Vagina (tissue), 2 donors: ENCODE measurements at regions not wholly inside any gene's neighbourhood (a gene's known extent, or its start where the extent isn't known, plus 50 kb on each side); places are given as distances from the start of the nearest gene placed in this dataset.
"Not testable (repeated sequence)": the region's sequence is repeated elsewhere in the genome, so short reads cannot be mapped to it uniquely, and the experiment has no call there.

ENCODE experiments used
- DNase-seq, 2 donors: peaks; one replicate each; pipeline ENCODE4 v3.0.0-alpha.2; 2017; ENCODE audit errors: extremely low spot score in 2 of 2
- H3K27ac ChIP-seq: fragments of 200-600 bp; sonication (generic); one replicate; pipeline ENCODE4 v1.5.1; 2019
- H3K27me3 ChIP-seq: fragments of 200-600 bp; sonication (generic); one replicate; pipeline ENCODE4 v1.5.1; 2019
- H3K36me3 ChIP-seq, 2 donors: fragments of 200-600 bp; sonication (generic); one replicate each; pipeline ENCODE4 v1.5.1; 2017 to 2019
- H3K4me1 ChIP-seq: fragments of 200-600 bp; sonication (generic); one replicate; pipeline ENCODE4 v1.5.1; 2019
- H3K4me3 ChIP-seq, 2 donors: fragments of 200-600 bp; sonication (generic); 1 replicate in 1 of 2; 2 replicates in 1 of 2; pipeline ENCODE4 v1.5.1; 2016 to 2019
- H3K9me3 ChIP-seq: fragments of 200-600 bp; sonication (generic); one replicate; pipeline ENCODE4 v1.5.1; 2019
- POLR2A ChIP-seq, 2 donors: fragments of 450-650 bp; IDR thresholded peaks; one replicate each; pipeline ENCODE4 v1.6.1; 2017; ENCODE audit warnings: antibody characterized with exemption in 2 of 2, mild to moderate bottlenecking in 2 of 2, moderate library complexity in 2 of 2
- POLR2AphosphoS5 ChIP-seq, 2 donors: sonication (generic); formaldehyde crosslinking; IDR thresholded peaks; one replicate each; pipeline ENCODE4 v1.9.0; 2017; ENCODE audit warnings: antibody characterized with exemption in 2 of 2, mild to moderate bottlenecking in 2 of 2, low read depth in 1 of 2; ENCODE audit not compliant: insufficient read depth in 1 of 2
- intact Hi-C: fragments of 100-400 bp; cut with DNase I; formaldehyde crosslinking; loops from one replicate; pipeline ENCODE4 v1.15.1; 2023
- TF ChIP-seq, protein P1 (sequence below), 3 experiments: fragments of 450-650 bp in 2 of 3; fragments of 200-600 bp in 1 of 3; sonication (generic) in 1 of 3; IDR thresholded peaks; one replicate each; pipeline ENCODE4 v1.5.1; 2017 to 2019; ENCODE audit warnings: antibody characterized with exemption in 3 of 3, mild to moderate bottlenecking in 2 of 3, moderate library complexity in 2 of 3

GRCh38 chr3:80350771-80351170 lies 583.0 kb upstream of the ROBO1 start:
- Histone ChIP-seq H3K27me3 (no peaks in the 10 kb centered on the region), H3K36me3 (no peaks in the 10 kb centered on the region), H3K4me1 (no peaks in the 10 kb centered on the region), H3K4me3 (no peak overlapping the region), H3K27ac (no peak overlapping the region), H3K9me3 (no peaks in the 10 kb centered on the region)
- intact Hi-C loops: no loop called here
- DNase-seq: no peak
- TF ChIP-seq, protein P1, sequence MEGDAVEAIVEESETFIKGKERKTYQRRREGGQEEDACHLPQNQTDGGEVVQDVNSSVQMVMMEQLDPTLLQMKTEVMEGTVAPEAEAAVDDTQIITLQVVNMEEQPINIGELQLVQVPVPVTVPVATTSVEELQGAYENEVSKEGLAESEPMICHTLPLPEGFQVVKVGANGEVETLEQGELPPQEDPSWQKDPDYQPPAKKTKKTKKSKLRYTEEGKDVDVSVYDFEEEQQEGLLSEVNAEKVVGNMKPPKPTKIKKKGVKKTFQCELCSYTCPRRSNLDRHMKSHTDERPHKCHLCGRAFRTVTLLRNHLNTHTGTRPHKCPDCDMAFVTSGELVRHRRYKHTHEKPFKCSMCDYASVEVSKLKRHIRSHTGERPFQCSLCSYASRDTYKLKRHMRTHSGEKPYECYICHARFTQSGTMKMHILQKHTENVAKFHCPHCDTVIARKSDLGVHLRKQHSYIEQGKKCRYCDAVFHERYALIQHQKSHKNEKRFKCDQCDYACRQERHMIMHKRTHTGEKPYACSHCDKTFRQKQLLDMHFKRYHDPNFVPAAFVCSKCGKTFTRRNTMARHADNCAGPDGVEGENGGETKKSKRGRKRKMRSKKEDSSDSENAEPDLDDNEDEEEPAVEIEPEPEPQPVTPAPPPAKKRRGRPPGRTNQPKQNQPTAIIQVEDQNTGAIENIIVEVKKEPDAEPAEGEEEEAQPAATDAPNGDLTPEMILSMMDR (IDR thresholded peaks at IDR 0.05): no peak

DNA sequence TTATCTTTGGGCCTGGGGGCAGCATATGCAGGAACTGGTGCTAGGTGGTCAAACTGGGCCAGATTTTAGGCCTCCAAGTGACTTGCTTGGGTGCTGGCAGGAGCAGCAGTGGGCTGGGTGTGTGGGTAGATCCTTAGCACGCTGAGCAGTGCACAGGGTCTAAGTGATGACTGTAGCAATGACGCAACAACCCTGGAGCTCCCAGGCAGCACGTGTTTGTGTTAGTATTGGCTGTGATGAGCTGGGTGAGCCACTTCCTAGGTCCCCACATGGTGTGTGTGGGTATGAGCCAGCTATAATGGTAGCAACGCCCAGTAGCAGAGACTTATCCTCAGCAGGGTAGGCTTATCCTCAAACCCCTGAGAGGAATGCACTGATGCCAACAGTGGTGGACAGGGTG lies 570.6 kb upstream of the ROBO1 start:
- intact Hi-C loops: no loop called here
- Histone ChIP-seq H3K27me3 (no peaks in the 10 kb centered on the region), H3K27ac (no peak overlapping the region), H3K4me1 (no peaks in the 10 kb centered on the region), H3K9me3 (no peaks in the 10 kb centered on the region), H3K4me3 (no peak overlapping the region), H3K36me3 (no peaks in the 10 kb centered on the region)
- no peak for DNase-seq
- TF ChIP-seq POLR2AphosphoS5 (IDR thresholded peaks at IDR 0.05; ENCODE audit: insufficient read depth in 1 of 2, low read depth in 1 of 2) (no peak), POLR2A (IDR thresholded peaks at IDR 0.05) (no peak)
- TF ChIP-seq, protein P1 (IDR thresholded peaks at IDR 0.05): no peak

- TF ChIP-seq, protein P1 (IDR thresholded peaks at IDR 0.05): no peak
- TF ChIP-seq POLR2AphosphoS5 (IDR thresholded peaks at IDR 0.05; ENCODE audit: insufficient read depth in 1 of 2, low read depth in 1 of 2) (no peak), POLR2A (IDR thresholded peaks at IDR 0.05) (no peak)
- no peak for DNase-seq
- intact Hi-C loops: no loop called here
- Histone ChIP-seq H3K9me3 (no peaks in the 10 kb centered on the region), H3K4me3 (no peak overlapping the region), H3K27me3 (no peaks in the 10 kb centered on the region), H3K36me3 (no peaks in the 10 kb centered on the region), H3K4me1 (no peaks in the 10 kb centered on the region), H3K27ac (no peak overlapping the region)
Measured at GRCh38 chr3:80334534-80334933, 566.7 kb upstream of the ROBO1 start.

DNA sequence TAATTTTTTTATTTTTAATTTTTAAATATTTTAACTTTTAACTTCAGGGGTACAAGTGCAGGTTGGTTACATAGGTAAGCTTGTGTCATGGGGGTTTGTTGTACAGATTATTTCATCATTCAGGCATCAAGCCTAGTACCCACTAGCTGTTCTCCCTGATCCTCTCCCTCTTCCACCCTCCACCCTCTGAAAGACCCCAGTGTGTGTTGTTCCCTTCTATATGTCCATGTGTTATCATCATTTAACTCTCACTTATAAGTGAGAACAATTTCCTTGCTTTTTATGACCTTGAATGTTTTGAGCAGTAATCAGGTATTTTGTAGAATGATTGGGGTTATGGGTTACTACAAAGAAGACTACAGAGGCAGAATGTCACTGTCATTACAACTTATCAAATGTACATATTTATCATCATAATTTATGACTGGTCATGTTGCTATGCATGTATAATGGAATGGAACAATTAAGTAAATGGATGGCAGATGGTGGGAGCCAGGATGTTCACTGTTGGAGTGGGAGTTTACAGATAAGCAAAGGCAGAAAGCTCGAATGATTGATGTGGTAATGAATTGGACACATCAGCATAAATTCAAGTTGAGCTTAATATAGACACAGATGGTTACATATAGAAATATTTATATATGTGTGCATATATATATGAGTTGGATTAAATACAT lies 563.8 kb upstream of the ROBO1 start:
- Histone ChIP-seq H3K4me1 (no peaks in the 10 kb centered on the region), H3K36me3 (no peaks in the 10 kb centered on the region), H3K27ac (no peak overlapping the region), H3K9me3 (no peaks in the 10 kb centered on the region), H3K4me3 (no peak overlapping the region), H3K27me3 (no peaks in the 10 kb centered on the region)
- intact Hi-C loops: no loop called here
- TF ChIP-seq POLR2AphosphoS5 (IDR thresholded peaks at IDR 0.05; ENCODE audit: insufficient read depth in 1 of 2, low read depth in 1 of 2) (no peak), POLR2A (IDR thresholded peaks at IDR 0.05) (no peak)
- TF ChIP-seq, protein P1 (IDR thresholded peaks at IDR 0.05): no peak
- DNase-seq: no peak

DNA sequence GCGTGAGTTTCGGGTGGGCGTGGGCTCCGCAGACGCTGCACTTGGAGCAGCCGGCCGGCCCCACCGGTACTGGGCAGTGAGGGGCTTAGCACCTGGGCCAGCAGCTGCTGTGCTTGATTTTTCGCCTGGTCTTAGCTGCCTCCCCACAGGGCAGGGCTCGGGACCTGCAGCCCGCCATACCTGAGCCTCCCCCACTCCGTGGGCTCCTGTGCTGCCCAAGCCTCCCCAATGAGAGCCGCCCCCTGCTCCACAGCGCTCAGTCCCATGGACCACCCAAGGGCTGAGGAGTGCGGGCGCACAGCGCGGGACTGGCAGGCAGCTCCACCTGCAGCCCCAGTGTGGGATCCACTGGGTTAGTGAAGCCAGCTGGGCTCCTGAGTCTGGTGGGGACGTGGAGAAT lies 546.7 kb upstream of the ROBO1 start:
- H3K4me3 ChIP-seq, H3K4me1 ChIP-seq, H3K27ac ChIP-seq, H3K36me3 ChIP-seq, H3K9me3 ChIP-seq, H3K27me3 ChIP-seq, DNase-seq, intact Hi-C loops: not testable (repeated sequence)
